ENCODE measurements at regions not wholly inside any gene's neighbourhood (a gene's known extent, or its start where the extent isn't known, plus 50 kb on each side); places are given as distances from the start of the nearest gene placed in this dataset.

GRCh38 chr12:124425667-124426066 lies 130.8 kb downstream of the RFLNA start:
- no peak overlapping the region for H3K4me3 ChIP-seq (replicated peaks in 1 of 2; ENCODE audit: low read depth in 1 of 2, low read length in 2 of 2)
- H3K36me3 ChIP-seq (ENCODE audit: control insufficient read depth in 1 of 2, insufficient read depth in 2 of 2, low read length in 2 of 2) = peaks cover 4 to 16% of the 10 kb centered on the region in 2 experiments; a peak in 3 of 4 replicates
- H4K20me1 ChIP-seq (ENCODE audit: insufficient read depth) = no peaks in the 10 kb centered on the region
- peaks cover 29 to 35% of the 10 kb centered on the region in 2 experiments for H3K4me1 ChIP-seq (ENCODE audit: control insufficient read depth in 1 of 2, insufficient read depth in 2 of 2, low read length in 2 of 2)
- no TSS peak for BruUV-seq (replicated peaks)
- H3K27me3 ChIP-seq (ENCODE audit: insufficient read depth, low read length) = no peaks in the 10 kb centered on the region
- intact Hi-C loops (cut with micrococcal nuclease) = no loop called here
- H3K9me2 ChIP-seq (ENCODE audit: insufficient read depth) = no peaks in the 10 kb centered on the region
- ChIA-PET CTCF (no interaction called here), RAD21 (ENCODE audit: low non-redundant PET in 1 of 2, low total read pairs in 2 of 2, uncharacterized antibody in 2 of 2, unreplicated experiment in 2 of 2) (no interaction called here), POLR2A (no interaction called here)
- no peak overlapping the region for H3K4me2 ChIP-seq (ENCODE audit: low read length)
- H3K9me3 ChIP-seq (ENCODE audit: control insufficient read depth in 1 of 2, insufficient read depth in 1 of 2, low read depth in 1 of 2, low read length in 2 of 2) = no peaks in the 10 kb centered on the region
- no peak overlapping the region for H2AFZ ChIP-seq (ENCODE audit: low read depth, low read length, poor library complexity, severe bottlenecking)
- DNase-seq (ENCODE audit: low read depth, low spot score) = no peak
- no peak for ATAC-seq
- no peak overlapping the region for H3K27ac ChIP-seq (ENCODE audit: low read depth, low read length)
- H3K79me2 ChIP-seq (ENCODE audit: insufficient read depth, low read length) = no peaks in the 10 kb centered on the region
- no peak overlapping the region for H3K9ac ChIP-seq (ENCODE audit: low read length)
- TF ChIP-seq ATF3 (IDR thresholded peaks at IDR 0.05) (no peak), EZH2phosphoT487 (IDR thresholded peaks at IDR 0.05; ENCODE audit: borderline replicate concordance) (no peak), SIN3A (IDR thresholded peaks at IDR 0.05; ENCODE audit: low read depth) (no peak), EZH2 (IDR thresholded peaks at IDR 0.05) (no peak), REST (IDR thresholded peaks at IDR 0.05; ENCODE audit: low read depth) (no peak), CEBPB (IDR thresholded peaks at IDR 0.05; ENCODE audit: low read depth) (no peak)

GRCh38 chr12:124424516-124424905 lies 129.6 kb downstream of the RFLNA start:
- RAD21 ChIA-PET (ENCODE audit: low non-redundant PET in 1 of 2, low total read pairs in 2 of 2, uncharacterized antibody in 2 of 2, unreplicated experiment in 2 of 2) = no interaction called here
- Histone ChIP-seq H3K4me3 (replicated peaks in 1 of 2; ENCODE audit: low read depth in 1 of 2, low read length in 2 of 2) (no peak overlapping the region), H3K4me1 (ENCODE audit: control insufficient read depth in 1 of 2, insufficient read depth in 2 of 2, low read length in 2 of 2) (peaks cover 29 to 35% of the 10 kb centered on the region in 2 experiments), H3K9me3 (ENCODE audit: control insufficient read depth in 1 of 2, insufficient read depth in 1 of 2, low read depth in 1 of 2, low read length in 2 of 2) (no peaks in the 10 kb centered on the region), H3K27me3 (ENCODE audit: insufficient read depth, low read length) (no peaks in the 10 kb centered on the region), H4K20me1 (ENCODE audit: insufficient read depth) (no peaks in the 10 kb centered on the region), H3K4me2 (ENCODE audit: low read length) (no peak overlapping the region; the same call in 1 of the 2 replicates), H2AFZ (ENCODE audit: low read depth, low read length, poor library complexity, severe bottlenecking) (no peak overlapping the region), H3K27ac (ENCODE audit: low read depth, low read length) (no peak overlapping the region), H3K36me3 (ENCODE audit: control insufficient read depth in 1 of 2, insufficient read depth in 2 of 2, low read length in 2 of 2) (peaks cover 4 to 20% of the 10 kb centered on the region in 2 experiments; a peak in 3 of 4 replicates), H3K79me2 (ENCODE audit: insufficient read depth, low read length) (no peaks in the 10 kb centered on the region), H3K9ac (ENCODE audit: low read length) (no peak overlapping the region), H3K9me2 (ENCODE audit: insufficient read depth) (no peaks in the 10 kb centered on the region)
- intact Hi-C loops (cut with micrococcal nuclease) = no loop called here
- no TSS peak for BruUV-seq (replicated peaks)
- no peak for DNase-seq (ENCODE audit: low read depth, low spot score)
- POLR2A ChIA-PET = no interaction called here
- ATAC-seq = no peak
- CTCF ChIA-PET = no interaction called here
- TF ChIP-seq CBX3 (IDR thresholded peaks at IDR 0.05; ENCODE audit: low read depth) (no peak), FOSL1 (IDR thresholded peaks at IDR 0.05; ENCODE audit: low read depth) (no peak), ZFX (IDR thresholded peaks at IDR 0.05) (no peak), SRF (IDR thresholded peaks at IDR 0.05; ENCODE audit: low read depth) (no peak), ELF1 (IDR thresholded peaks at IDR 0.05; ENCODE audit: borderline replicate concordance, low read depth) (no peak), ZBTB33 (IDR thresholded peaks at IDR 0.05; ENCODE audit: extremely low read depth, insufficient replicate concordance, low read length) (no peak), SIN3A (IDR thresholded peaks at IDR 0.05; ENCODE audit: low read depth) (no peak), EZH2 (IDR thresholded peaks at IDR 0.05) (no peak), EZH2phosphoT487 (IDR thresholded peaks at IDR 0.05; ENCODE audit: borderline replicate concordance) (no peak), ZNF274 (IDR thresholded peaks at IDR 0.05; ENCODE audit: low read depth, low read length) (no peak)
